Stimulated activated CD8-positive, alpha-beta memory T cell treated with anti-CD3 and anti-CD28 coated beads, Interleukin-15, amount 100 ng/mL, for 4 hours (primary cell): ENCODE measurements at regions not wholly inside any gene's neighbourhood (a gene's known extent, or its start where the extent isn't known, plus 50 kb on each side); places are given as distances from the start of the nearest gene placed in this dataset.
"Not testable (repeated sequence)": the region's sequence is repeated elsewhere in the genome, so short reads cannot be mapped to it uniquely, and the experiment has no call there.

Experiments
- DNase-seq, 2 donors: peaks; one replicate each; pipeline ENCODE4 v3.0.0-alpha.2; 2020; ENCODE audit warnings: low read depth in 2 of 2

DNA sequence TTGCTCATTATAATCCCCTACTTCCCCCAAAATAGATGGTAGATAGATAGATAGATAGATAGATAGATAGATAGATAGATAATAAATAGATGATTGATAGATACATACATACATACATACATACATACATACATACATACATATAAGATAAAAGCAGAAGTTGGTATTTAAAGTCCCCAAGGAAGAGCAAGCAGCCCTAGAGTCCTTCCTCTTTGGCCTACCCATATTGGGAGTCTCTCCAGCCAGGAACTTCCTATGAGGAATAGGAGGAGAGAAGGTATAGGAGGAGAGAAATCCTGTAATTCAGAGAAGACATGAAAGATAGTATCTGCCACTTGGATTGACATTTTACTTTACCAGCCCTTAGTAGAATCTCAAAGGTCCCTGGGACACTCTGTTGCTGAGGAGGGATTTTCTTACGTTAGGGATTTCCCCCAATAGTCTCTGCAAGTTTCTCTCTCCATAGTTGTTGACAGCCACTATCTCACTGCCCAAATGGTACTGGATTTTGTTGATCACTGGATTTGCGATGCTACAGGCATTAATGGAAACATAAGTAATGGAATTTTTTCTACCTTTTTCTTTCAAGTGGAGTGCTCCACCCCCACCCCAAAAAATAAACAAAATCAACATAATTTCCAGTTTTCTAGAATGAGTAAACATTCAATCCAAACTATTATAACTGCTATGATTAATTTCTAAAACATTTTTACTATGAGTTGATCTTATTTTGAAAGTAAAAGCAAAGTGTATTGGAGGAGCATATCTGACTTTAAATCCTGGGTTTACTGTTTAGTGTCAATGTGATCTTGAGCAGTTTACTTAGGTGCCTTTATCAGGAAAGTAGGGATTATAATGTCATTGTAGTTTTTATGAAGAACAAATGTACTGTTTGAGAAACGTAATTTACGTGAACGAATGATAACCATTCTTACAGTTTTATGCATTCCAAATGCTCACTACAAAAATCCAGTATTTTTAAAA, 93.2 kb upstream of the TNFSF4 start:
- no peak for DNase-seq

- DNase-seq, result no peak
Measured at GRCh38 chr1:173301507-173301906, 94.4 kb upstream of the TNFSF4 start.

DNA sequence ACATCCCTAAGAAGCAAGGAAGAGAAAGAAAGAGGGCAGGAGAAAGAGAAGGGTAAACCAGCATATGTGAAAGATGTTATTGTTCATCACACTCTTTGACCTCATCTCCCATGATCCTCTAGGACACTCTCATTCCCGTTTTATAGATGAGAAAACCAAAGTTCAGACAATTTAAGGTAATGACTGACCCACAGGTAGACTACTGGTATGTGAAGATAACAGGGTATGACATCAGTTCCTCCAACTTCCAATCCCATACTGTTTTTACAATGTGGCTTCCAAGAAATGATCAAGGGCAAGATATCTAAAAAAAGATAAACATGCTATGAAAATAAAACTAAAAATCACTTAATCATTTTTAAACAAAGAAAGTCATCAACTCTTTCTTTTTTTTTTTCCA, 95.2 kb upstream of the TNFSF4 start:
- no peak for DNase-seq

GRCh38 chr1:173302890-173303829, 96.0 kb upstream of the TNFSF4 start:
- no peak for DNase-seq

DNA sequence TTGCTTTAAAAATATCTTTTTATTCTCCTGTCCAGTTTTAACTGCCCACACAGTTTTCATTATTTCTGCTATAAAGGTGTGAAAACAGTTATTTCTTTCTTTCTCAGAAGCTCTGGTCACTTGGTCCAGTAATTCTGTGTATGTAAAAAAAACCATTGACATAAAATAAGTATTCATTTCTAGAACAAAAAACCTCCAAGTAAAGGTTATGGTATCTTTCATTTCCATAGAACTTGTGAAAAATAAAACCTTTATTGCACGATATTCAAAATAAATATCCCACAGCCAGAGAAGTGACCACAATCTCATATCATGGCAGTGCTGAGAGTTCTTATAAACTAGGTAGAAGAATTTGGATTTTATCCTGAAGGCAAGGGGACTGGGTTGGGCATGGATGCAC, 96.9 kb upstream of the TNFSF4 start:
- DNase-seq, result no peak

DNA sequence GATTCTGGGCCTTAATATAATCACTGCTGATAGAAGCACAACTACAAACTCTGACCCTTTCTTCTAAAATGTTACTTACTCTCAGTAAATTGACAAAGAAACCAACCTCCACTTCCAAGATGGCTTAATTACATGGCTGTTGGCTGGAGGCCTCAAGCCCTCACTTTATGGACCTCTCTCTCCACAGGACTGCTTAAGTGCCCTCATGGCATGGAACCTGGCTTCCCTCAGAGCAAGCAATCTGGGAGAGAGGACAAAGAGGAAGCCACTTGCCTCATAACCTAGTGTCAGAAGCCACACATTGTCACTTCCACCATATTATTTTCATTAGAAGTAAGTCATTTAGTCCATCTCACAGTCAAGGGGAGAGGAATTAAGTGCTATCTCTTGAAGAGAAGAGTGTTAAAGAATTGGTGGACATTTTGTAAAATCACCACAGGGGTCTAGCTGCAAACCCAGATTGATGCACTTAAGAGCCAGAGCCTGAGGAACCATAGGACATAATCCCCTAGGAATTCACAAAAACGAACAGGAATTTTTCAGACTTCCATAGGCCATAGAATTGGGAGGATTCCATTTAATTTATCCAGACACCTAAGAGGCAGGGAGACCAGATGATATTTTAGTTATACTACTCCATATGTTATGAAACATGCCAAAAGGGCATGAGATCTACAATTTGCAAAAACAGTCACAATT, 97.5 kb upstream of the TNFSF4 start:
- no peak for DNase-seq

DNA sequence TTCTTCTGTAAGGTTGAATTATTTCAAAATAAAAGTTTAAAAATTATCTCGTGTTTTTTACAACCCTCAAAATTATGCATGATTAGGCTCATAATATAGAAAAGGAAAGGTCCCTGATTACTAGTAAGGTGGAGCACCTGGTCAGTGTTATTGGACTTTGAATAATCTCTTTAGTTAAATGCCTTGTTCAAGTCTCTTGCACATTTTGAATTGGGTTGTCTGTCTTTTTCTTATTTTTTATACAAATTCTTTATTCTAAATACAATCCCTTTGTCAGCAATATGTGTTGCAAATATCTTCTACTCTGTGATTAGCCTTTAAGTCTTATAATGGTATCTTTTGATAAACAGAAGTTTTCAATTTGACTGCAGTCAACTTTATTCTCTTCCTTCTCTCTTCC, 100.7 kb upstream of the TNFSF4 start:
- no peak for DNase-seq

DNA sequence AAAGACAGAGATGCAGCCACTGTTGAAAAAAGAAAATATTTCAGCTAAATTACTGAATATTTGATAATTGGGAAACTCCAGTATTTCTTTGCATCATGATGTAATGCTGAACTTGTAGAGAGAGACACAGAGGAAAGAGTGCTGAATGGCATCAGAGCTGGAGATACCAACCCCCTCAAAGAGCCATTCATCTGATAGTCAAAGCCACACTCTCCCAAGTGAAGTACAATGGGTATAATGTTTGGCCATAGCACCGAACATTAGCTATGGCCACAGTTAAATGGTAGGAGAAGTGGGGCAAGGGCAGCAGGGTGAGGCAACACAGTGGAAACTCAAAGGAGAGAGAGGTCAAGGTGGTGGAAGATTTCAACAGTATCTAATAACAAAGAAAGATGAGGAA, 107.5 kb upstream of the TNFSF4 start:
- DNase-seq, result no peak

GRCh38 chr1:173315296-173315695, 108.2 kb upstream of the TNFSF4 start:
- no peak for DNase-seq

DNA sequence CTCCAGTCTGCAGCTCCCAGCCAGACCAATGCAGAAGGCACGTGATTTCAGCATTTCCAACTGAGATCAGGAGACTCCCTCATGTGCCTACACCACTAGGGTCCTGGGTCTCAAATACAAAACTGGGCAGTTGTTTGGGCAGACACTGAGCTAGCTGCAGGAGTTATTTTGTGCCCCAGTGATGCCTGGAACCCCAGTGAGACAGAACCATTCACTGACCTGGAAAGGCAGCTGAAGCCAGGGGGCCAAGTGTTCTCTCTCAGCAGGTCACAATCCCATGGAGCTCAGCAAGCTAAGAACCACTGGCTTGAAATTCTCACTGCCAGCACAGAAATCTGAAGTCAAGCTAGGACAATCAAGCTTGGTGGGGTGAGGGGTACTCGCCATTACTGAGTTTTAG, 111.7 kb upstream of the TNFSF4 start:
- DNase-seq, result no peak

DNA sequence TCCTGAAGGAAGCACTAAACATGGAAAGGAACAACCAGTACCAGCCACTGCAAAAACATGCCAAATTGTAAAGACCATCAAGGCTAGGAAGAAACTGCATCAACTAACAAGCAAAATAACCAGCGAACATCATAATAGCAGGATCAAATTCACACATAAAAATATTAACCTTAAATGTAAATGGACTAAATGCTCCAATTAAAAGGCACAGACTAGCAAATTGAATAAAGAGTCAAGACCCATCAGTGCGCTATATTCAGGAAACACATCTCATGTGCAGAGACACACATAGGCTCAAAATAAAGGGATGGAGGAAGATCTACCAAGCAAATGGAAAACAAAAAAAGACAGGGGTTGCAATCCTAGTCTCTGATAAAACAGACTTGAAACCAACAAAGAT, 117.2 kb upstream of the TNFSF4 start:
- not testable (repeated sequence) for DNase-seq

GRCh38 chr1:173327987-173328386, 120.9 kb upstream of the TNFSF4 start:
- DNase-seq, result not testable (repeated sequence)

DNA sequence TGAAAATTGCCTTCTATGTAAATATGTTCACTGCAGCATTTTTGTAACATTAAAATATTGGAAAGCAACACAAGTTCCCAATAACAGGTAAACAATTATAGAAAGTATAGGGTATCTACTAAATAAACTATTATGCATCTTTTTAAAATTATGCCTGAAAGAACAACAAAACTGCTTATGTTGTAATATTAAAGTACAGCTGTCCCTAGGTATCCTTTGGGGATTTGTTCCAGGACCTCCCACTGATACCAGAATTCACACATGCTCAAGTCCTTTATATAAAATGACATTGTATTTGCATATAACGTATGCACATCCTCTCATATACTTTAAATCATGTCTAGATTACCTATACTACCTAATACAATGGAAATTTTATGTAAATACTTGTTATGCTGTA, 121.8 kb upstream of the TNFSF4 start:
- DNase-seq, result no peak

- no peak for DNase-seq
Measured at GRCh38 chr1:173329726-173330125, 122.6 kb upstream of the TNFSF4 start.

GRCh38 chr1:173330149-173330951, 123.2 kb upstream of the TNFSF4 start:
- DNase-seq, result no peak

GRCh38 chr1:173330952-173331548, 123.9 kb upstream of the TNFSF4 start:
- DNase-seq, result not testable (repeated sequence)

DNA sequence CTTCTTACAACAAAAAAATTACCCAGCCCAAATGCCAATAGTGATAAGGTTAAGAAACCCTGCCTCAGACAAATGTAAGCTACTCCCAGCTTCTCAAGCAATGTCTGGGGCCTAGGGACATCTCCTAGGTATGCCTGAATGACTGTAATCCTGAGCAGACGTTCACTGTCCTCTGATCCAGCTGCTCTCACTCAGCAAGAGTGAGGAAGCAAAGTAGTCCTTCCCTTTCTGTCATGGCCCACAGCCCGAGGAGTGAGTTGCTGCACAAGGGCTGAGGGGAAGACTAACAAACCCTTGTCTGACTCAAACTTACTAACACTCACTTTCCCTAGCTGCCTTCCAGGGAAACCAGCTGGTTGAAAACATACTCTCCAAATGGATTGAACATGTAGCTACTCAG, 124.9 kb upstream of the TNFSF4 start:
- no peak for DNase-seq

DNA sequence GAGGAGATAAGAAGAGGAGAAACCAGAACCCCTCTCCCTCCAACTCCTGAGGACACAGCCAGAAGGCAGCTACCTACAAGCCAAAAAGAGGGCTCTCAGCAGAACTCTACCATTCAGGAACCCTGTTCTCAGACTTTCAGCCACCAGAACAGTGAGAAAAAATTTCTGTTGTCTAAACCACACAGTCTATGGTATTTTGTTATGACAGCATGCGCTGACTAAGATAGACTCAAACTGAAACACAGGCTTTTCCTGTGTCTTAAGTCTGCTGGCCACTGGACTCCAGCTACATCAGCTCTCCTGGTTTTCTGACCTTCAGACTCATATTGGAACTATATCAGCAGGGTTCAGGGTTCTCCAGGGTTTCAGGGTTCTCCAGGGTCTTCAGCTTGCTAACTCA, 126.5 kb upstream of the TNFSF4 start:
- no peak for DNase-seq

- DNase-seq, result no peak
Measured at GRCh38 chr1:173337126-173337525, 130.0 kb upstream of the TNFSF4 start.

GRCh38 chr1:173341307-173341706, 134.2 kb upstream of the TNFSF4 start:
- no peak for DNase-seq

GRCh38 chr1:173341971-173342370, 134.8 kb upstream of the TNFSF4 start:
- no peak for DNase-seq
